WTC11 (cell line): ENCODE measurements at regions not wholly inside any gene's neighbourhood (a gene's known extent, or its start where the extent isn't known, plus 50 kb on each side); places are given as distances from the start of the nearest gene placed in this dataset.

Experiments
- ATAC-seq: fragments of 200-7000 bp; cut with Tn5 transposase; 2 replicates; pipeline ENCODE4 v1.10.0; 2021; ENCODE audit warnings: mild to moderate bottlenecking, moderate library complexity
- CTCF ChIA-PET: fragments of 300-600 bp; sonication (Branson Sonifier 250); formaldehyde crosslinking; loops from one replicate; lab custom pipeline; 2021; ENCODE audit warnings: antibody characterized with exemption; lab: Charles Lee
- POLR2A ChIA-PET: fragments of 350-600 bp; sonication (Branson Sonifier 250); formaldehyde crosslinking; loops from one replicate; lab custom pipeline; 2021; ENCODE audit warnings: antibody characterized with exemption; lab: Charles Lee
- DNase-seq: peaks from one replicate; pipeline ENCODE4 v3.0.0; 2021; ENCODE audit warnings: low spot score
- H3K27ac Mint-ChIP-seq: 2 replicates; pipeline ENCODE4 v1.8.0; 2021; ENCODE audit warnings: mixed read lengths
- H3K27me3 Mint-ChIP-seq: 2 replicates; pipeline ENCODE4 v1.8.0; 2021; ENCODE audit warnings: low read depth, mild to moderate bottlenecking, moderate library complexity, mixed read lengths
- H3K36me3 Mint-ChIP-seq: 2 replicates; pipeline ENCODE4 v1.8.0; 2021; ENCODE audit warnings: mixed read lengths
- H3K4me1 Mint-ChIP-seq: 2 replicates; pipeline ENCODE4 v1.8.0; 2022; ENCODE audit warnings: mixed read lengths
- H3K4me3 Mint-ChIP-seq: 2 replicates; pipeline ENCODE4 v1.8.0; 2021; ENCODE audit warnings: mild to moderate bottlenecking, moderate library complexity, mixed read lengths
- H3K9me3 Mint-ChIP-seq: 2 replicates; pipeline ENCODE4 v1.8.0; 2021; ENCODE audit warnings: mixed read lengths
- CREM ChIP-seq: sonication (generic); formaldehyde crosslinking; IDR thresholded peaks from 2 replicates; pipeline ENCODE4 v1.8.1; 2022; ENCODE audit warnings: mild to moderate bottlenecking, missing genetic modification reagents, moderate library complexity
- FOXP1 ChIP-seq: sonication (generic); formaldehyde crosslinking; IDR thresholded peaks from 2 replicates; pipeline ENCODE4 v1.8.0; 2022; ENCODE audit warnings: missing genetic modification reagents, mild to moderate bottlenecking, moderate library complexity, borderline replicate concordance
- FOXP4 ChIP-seq: sonication (generic); formaldehyde crosslinking; IDR thresholded peaks from 2 replicates; pipeline ENCODE4 v1.8.0; 2022; ENCODE audit warnings: mild to moderate bottlenecking, missing genetic modification reagents
- IRF2 ChIP-seq: sonication (generic); formaldehyde crosslinking; IDR thresholded peaks from 2 replicates; pipeline ENCODE4 v1.8.0; 2022; ENCODE audit warnings: low read depth, missing genetic modification reagents, borderline replicate concordance
- MYBL2 ChIP-seq: sonication (generic); formaldehyde crosslinking; IDR thresholded peaks from 2 replicates; pipeline ENCODE4 v1.8.1; 2023; ENCODE audit warnings: mild to moderate bottlenecking, moderate library complexity, missing genetic modification reagents
- NFATC4 ChIP-seq: fragments of 250-450 bp; sonication (Bioruptor Pico); IDR thresholded peaks from 2 replicates; pipeline ENCODE4 v1.9.0; 2021; ENCODE audit warnings: mild to moderate bottlenecking
- NR3C1 ChIP-seq: sonication (generic); formaldehyde crosslinking; conservative IDR thresholded peaks from 2 replicates; pipeline ENCODE4 v1.8.1; 2023; ENCODE audit warnings: low read depth, mild to moderate bottlenecking, missing genetic modification reagents
- SMAD4 ChIP-seq: sonication (generic); formaldehyde crosslinking; IDR thresholded peaks from 2 replicates; pipeline ENCODE4 v1.8.0; 2022; ENCODE audit warnings: mild to moderate bottlenecking, missing genetic modification reagents
- SP1 ChIP-seq: sonication (generic); formaldehyde crosslinking; conservative IDR thresholded peaks from 2 replicates; pipeline ENCODE4 v1.8.1; 2022; ENCODE audit warnings: missing genetic modification reagents
- TCF7 ChIP-seq: sonication (generic); formaldehyde crosslinking; IDR thresholded peaks from 2 replicates; pipeline ENCODE4 v1.8.0; 2022; ENCODE audit warnings: mild to moderate bottlenecking, low read depth, missing genetic modification reagents, moderate library complexity
- ZNF263 ChIP-seq: sonication (generic); formaldehyde crosslinking; IDR thresholded peaks from 2 replicates; pipeline ENCODE4 v1.8.1; 2022; ENCODE audit warnings: low read depth, mild to moderate bottlenecking, moderate library complexity, missing genetic modification reagents
- ZNF671 ChIP-seq: fragments of 250-450 bp; sonication (Bioruptor Pico); IDR thresholded peaks from 2 replicates; pipeline ENCODE4 v1.8.0; 2021; ENCODE audit warnings: mild to moderate bottlenecking
- TF ChIP-seq, protein P1 (sequence below): fragments of 250-450 bp; sonication (Bioruptor Pico); IDR thresholded peaks from 2 replicates; pipeline ENCODE4 v2.1.2; 2022; ENCODE audit warnings: mild to moderate bottlenecking, moderate library complexity
- TF ChIP-seq, protein P2 (sequence below): sonication (generic); formaldehyde crosslinking; IDR thresholded peaks from 2 replicates; pipeline ENCODE4 v1.8.1; 2023; ENCODE audit warnings: mild to moderate bottlenecking, moderate library complexity, missing genetic modification reagents

GRCh38 chr3:72439321-72440183 lies 408.7 kb downstream of the SHQ1 start:
- ChIA-PET POLR2A (no interaction called here), CTCF (no interaction called here)
- ATAC-seq (no peak), DNase-seq (no peak)
- no peaks in the 10 kb centered on the region for H3K27me3 Mint-ChIP-seq
- peaks cover 12% of the 10 kb centered on the region; the same call in 1 of the 2 replicates for H3K36me3 Mint-ChIP-seq
- no peak overlapping the region for H3K27ac Mint-ChIP-seq
- no peaks in the 10 kb centered on the region for H3K9me3 Mint-ChIP-seq
- H3K4me3 Mint-ChIP-seq = no peak overlapping the region
- TF ChIP-seq ZNF671 (CRISPR knock-in tag) (no peak), NFATC4 (no peak), TCF7 (CRISPR knock-in tag) (no peak)
- TF ChIP-seq, all 79 proteins: peak for 0
- H3K4me1 Mint-ChIP-seq = peaks cover 64% of the 10 kb centered on the region

DNA sequence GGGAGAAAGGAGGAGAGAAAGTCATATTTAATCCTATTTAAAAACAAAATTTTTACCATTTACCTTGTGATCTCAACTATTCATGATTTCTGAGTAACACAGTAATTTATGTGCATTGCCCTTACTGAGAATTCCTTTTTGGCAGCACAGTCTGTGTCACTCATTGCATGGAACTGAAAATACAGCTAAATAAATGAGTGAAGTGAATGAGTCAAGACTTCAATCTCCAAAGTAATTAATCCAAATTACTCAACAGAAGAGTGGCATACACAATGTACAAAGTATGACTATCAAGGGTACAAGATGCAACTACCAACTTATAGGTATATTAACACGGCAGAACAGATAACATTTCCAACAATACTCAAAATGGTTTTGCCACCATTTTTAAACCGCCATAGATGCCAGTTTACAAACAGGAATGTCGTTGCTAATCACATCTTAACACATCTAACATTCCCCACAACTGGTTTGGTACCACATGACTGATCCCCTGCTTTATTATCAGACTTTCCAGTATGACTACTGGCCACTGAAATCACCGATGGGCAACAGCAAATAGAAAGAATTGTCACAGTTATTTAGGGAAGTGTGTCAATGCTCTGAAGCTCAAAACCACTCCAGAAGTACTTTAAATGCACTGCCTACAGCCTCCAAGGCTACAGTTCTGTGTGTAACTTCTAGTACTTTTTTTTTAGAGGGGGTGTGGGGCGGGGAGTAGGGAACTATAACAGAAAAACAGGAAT lies 410.4 kb downstream of the SHQ1 start:
- Mint-ChIP-seq H3K27ac (no peak overlapping the region), H3K27me3 (no peaks in the 10 kb centered on the region), H3K4me3 (no peak overlapping the region), H3K4me1 (peaks cover 58% of the 10 kb centered on the region), H3K9me3 (no peaks in the 10 kb centered on the region), H3K36me3 (peaks cover 12% of the 10 kb centered on the region; the same call in 1 of the 2 replicates)
- DNase-seq = no peak
- POLR2A ChIA-PET = no interaction called here
- TF ChIP-seq, protein P1, sequence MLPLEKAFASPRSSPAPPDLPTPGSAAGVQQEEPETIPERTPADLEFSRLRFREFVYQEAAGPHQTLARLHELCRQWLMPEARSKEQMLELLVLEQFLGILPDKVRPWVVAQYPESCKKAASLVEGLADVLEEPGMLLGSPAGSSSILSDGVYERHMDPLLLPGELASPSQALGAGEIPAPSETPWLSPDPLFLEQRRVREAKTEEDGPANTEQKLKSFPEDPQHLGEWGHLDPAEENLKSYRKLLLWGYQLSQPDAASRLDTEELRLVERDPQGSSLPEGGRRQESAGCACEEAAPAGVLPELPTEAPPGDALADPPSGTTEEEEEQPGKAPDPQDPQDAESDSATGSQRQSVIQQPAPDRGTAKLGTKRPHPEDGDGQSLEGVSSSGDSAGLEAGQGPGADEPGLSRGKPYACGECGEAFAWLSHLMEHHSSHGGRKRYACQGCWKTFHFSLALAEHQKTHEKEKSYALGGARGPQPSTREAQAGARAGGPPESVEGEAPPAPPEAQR (CRISPR knock-in tag) = no peak
- TF ChIP-seq FOXP4 (CRISPR knock-in tag) = no peak
- no peak for TF ChIP-seq NR3C1
- TF ChIP-seq SP1 (CRISPR knock-in tag) = no peak
- no peak for TF ChIP-seq ZNF263 (CRISPR knock-in tag)
- TF ChIP-seq, all 79 proteins: peak for 0
- no peak for ATAC-seq
- CTCF ChIA-PET = no interaction called here

- H3K27me3 Mint-ChIP-seq = no peaks in the 10 kb centered on the region
- H3K36me3 Mint-ChIP-seq = peaks cover 12% of the 10 kb centered on the region; the same call in 1 of the 2 replicates
- H3K4me1 Mint-ChIP-seq = peaks cover 57% of the 10 kb centered on the region
- ATAC-seq = no peak
- H3K4me3 Mint-ChIP-seq = no peak overlapping the region
- POLR2A ChIA-PET = no interaction called here
- H3K27ac Mint-ChIP-seq = peak overlapping the region; percentile 15; the same call in 1 of the 2 replicates
- CTCF ChIA-PET = no interaction called here
- no peak for DNase-seq
- no peak for TF ChIP-seq SMAD4 (CRISPR knock-in tag)
- no peak for TF ChIP-seq MYBL2 (CRISPR knock-in tag)
- H3K9me3 Mint-ChIP-seq = no peaks in the 10 kb centered on the region
These were observed 411.2 kb downstream of the SHQ1 start for GRCh38 chr3:72436863-72437592.

DNA sequence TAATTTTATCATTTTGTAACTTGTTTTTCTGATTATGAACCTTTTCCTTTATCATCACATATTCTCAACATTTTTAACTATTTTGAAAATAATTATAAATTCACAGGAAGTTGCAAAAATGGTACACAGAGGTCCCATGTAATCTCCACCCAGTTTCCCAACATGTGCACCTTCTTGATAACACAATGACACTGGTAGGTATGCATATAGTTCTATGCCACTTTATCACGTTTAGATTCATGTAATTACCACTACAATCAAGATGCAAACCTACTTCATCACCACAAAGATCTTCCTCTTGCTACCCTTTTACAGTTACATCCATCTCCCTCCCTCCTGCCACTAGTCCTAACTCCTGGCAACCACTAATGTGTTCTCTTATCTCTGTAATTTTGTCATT lies 413.9 kb downstream of the SHQ1 start:
- no peak overlapping the region for H3K4me3 Mint-ChIP-seq
- no peak for ATAC-seq
- POLR2A ChIA-PET = no interaction called here
- peaks cover 46% of the 10 kb centered on the region for H3K4me1 Mint-ChIP-seq
- H3K27ac Mint-ChIP-seq = no peak overlapping the region
- peaks cover 12% of the 10 kb centered on the region; the same call in 1 of the 2 replicates for H3K36me3 Mint-ChIP-seq
- no peak for DNase-seq
- no peaks in the 10 kb centered on the region for H3K27me3 Mint-ChIP-seq
- H3K9me3 Mint-ChIP-seq = no peaks in the 10 kb centered on the region
- CTCF ChIA-PET = interaction anchor here (1.4 kb wide), 1 partner anchor 222 kb away, joined by 3 read pairs; no protein-coding TSS in a partner anchor
- TF ChIP-seq, protein P2, sequence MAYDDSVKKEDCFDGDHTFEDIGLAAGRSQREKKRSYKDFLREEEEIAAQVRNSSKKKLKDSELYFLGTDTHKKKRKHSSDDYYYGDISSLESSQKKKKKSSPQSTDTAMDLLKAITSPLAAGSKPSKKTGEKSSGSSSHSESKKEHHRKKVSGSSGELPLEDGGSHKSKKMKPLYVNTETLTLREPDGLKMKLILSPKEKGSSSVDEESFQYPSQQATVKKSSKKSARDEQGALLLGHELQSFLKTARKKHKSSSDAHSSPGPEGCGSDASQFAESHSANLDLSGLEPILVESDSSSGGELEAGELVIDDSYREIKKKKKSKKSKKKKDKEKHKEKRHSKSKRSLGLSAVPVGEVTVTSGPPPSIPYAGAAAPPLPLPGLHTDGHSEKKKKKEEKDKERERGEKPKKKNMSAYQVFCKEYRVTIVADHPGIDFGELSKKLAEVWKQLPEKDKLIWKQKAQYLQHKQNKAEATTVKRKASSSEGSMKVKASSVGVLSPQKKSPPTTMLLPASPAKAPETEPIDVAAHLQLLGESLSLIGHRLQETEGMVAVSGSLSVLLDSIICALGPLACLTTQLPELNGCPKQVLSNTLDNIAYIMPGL (CRISPR knock-in tag) = no peak
- TF ChIP-seq FOXP1 (CRISPR knock-in tag) (no peak), CREM (CRISPR knock-in tag) (no peak), IRF2 (CRISPR knock-in tag) (no peak)
- TF ChIP-seq, protein P1 (CRISPR knock-in tag) = no peak
